HCT116 (cell line): ENCODE measurements at regions not wholly inside any gene's neighbourhood (a gene's known extent, or its start where the extent isn't known, plus 50 kb on each side); places are given as distances from the start of the nearest gene placed in this dataset.

Source experiments
- ATAC-seq: fragments of 200-7000 bp; cut with Tn5 transposase; 2 replicates; pipeline ENCODE4 v1.9.1; 2020; ENCODE audit warnings: mild to moderate bottlenecking, moderate library complexity
- BruUV-seq: library from RNA; stranded (reverse); fragments of 400-500 nt; replicated peaks from 2 replicates; lab custom pipeline; 2021; lab: Mats Ljungman, UMichigan
- CTCF ChIA-PET: fragments of 300-600 bp; sonication (Branson Sonifier 250); formaldehyde crosslinking; loops from one replicate; lab custom pipeline; 2021; ENCODE audit warnings: antibody characterized with exemption; lab: Charles Lee
- POLR2A ChIA-PET: fragments of 300-600, 350-600 bp; sonication (Branson Sonifier 250); formaldehyde crosslinking; loops from one replicate; lab custom pipeline; 2021; ENCODE audit warnings: antibody characterized with exemption; lab: Charles Lee
- RAD21 ChIA-PET, 2 experiments: fragments of 300-600 bp; sonication (Branson Sonifier 250); formaldehyde crosslinking; loops; one replicate each; lab custom pipeline; 2023; ENCODE audit warnings: low total read pairs in 2 of 2; ENCODE audit not compliant: uncharacterized antibody in 2 of 2, unreplicated experiment in 2 of 2, low non-redundant PET in 1 of 2; lab: Charles Lee
- DNase-seq: peaks from one replicate; pipeline ENCODE4 v3.0.0-alpha.2; 2010; ENCODE audit warnings: low read depth, low spot score
- H2AFZ ChIP-seq: fragments of 200-600 bp; shearing (Covaris generic), sonication (generic); 2 replicates; pipeline ENCODE4 v1.6.1; 2017; ENCODE audit warnings: low read depth, mixed run types, mixed read lengths, antibody characterized with exemption, low read length; ENCODE audit not compliant: poor library complexity, severe bottlenecking
- H3K27ac ChIP-seq: 2 replicates; pipeline ENCODE4 v1.5.1; 2012; ENCODE audit warnings: low read depth, low read length
- H3K27me3 ChIP-seq: fragments of 200-600 bp; sonication (generic); 2 replicates; pipeline ENCODE4 v1.6.1; 2016; ENCODE audit warnings: mixed run types, low read length, mixed read lengths; ENCODE audit not compliant: insufficient read depth
- H3K36me3 ChIP-seq, 2 experiments: fragments of 200-500 bp in 1 of 2; fragments of 200-600 bp in 1 of 2; sonication (Bioruptor generic) in 1 of 2; sonication (generic) in 1 of 2; 2 replicates each; pipeline versions ENCODE4 v1.5.1 to v1.6.1; 2014 to 2016; ENCODE audit warnings: low read length in 2 of 2, inconsistent platforms in 1 of 2, mixed read lengths in 1 of 2, mixed run types in 1 of 2; ENCODE audit not compliant: insufficient read depth in 2 of 2, control insufficient read depth in 1 of 2
- H3K4me1 ChIP-seq, 2 experiments: fragments of 200-600 bp in 1 of 2; sonication (generic) in 1 of 2; 2 replicates each; pipeline versions ENCODE4 v1.5.1 to v1.6.1; 2012 to 2017; ENCODE audit warnings: low read length in 2 of 2, inconsistent platforms in 1 of 2, mild to moderate bottlenecking in 1 of 2, mixed read lengths in 1 of 2, mixed run types in 1 of 2, moderate library complexity in 1 of 2; ENCODE audit not compliant: insufficient read depth in 2 of 2, control insufficient read depth in 1 of 2
- H3K4me2 ChIP-seq: fragments of 200-600 bp; sonication (generic); 2 replicates; pipeline ENCODE4 v1.6.1; 2017; ENCODE audit warnings: mixed run types, low read length, mixed read lengths
- H3K4me3 ChIP-seq, 2 experiments: fragments of 200-600 bp in 1 of 2; sonication (generic) in 1 of 2; replicated peaks in 1 of 2; 2 replicates each; pipeline ENCODE4 v1.5.1; 2011 to 2016; ENCODE audit warnings: low read length in 2 of 2, control low read depth in 1 of 2, low read depth in 1 of 2, mild to moderate bottlenecking in 1 of 2, mixed read lengths in 1 of 2, mixed run types in 1 of 2
- H3K79me2 ChIP-seq: fragments of 200-600 bp; sonication (generic); 2 replicates; pipeline ENCODE4 v1.6.1; 2017; ENCODE audit warnings: mild to moderate bottlenecking, mixed run types, low read length, moderate library complexity, mixed read lengths; ENCODE audit not compliant: insufficient read depth
- H3K9ac ChIP-seq: fragments of 200-600 bp; sonication (generic); 2 replicates; pipeline ENCODE4 v1.6.1; 2016; ENCODE audit warnings: low read length, mixed read lengths
- H3K9me2 ChIP-seq: fragments of 200-600 bp; sonication (generic), shearing (Covaris generic); 2 replicates; pipeline ENCODE4 v1.6.1; 2017; ENCODE audit warnings: mixed run types, mild to moderate bottlenecking, moderate library complexity; ENCODE audit not compliant: insufficient read depth
- H3K9me3 ChIP-seq, 2 experiments: fragments of 200-500 bp in 1 of 2; fragments of 200-600 bp in 1 of 2; sonication (Bioruptor generic) in 1 of 2; sonication (generic) in 1 of 2; 2 replicates each; pipeline ENCODE4 v1.6.1; 2014 to 2017; ENCODE audit warnings: low read length in 2 of 2, mixed read lengths in 2 of 2, inconsistent platforms in 1 of 2, low read depth in 1 of 2, mild to moderate bottlenecking in 1 of 2, mixed run types in 1 of 2, moderate library complexity in 1 of 2; ENCODE audit not compliant: control insufficient read depth in 1 of 2, insufficient read depth in 1 of 2
- H4K20me1 ChIP-seq: fragments of 200-600 bp; sonication (generic), shearing (Covaris generic); 2 replicates; pipeline ENCODE4 v1.6.1; 2017; ENCODE audit warnings: mixed run types, mild to moderate bottlenecking, moderate library complexity; ENCODE audit not compliant: insufficient read depth
- ATF3 ChIP-seq: IDR thresholded peaks from 2 replicates; pipeline ENCODE4 v1.6.1; 2012
- CBX3 ChIP-seq: IDR thresholded peaks from 2 replicates; pipeline ENCODE4 v1.6.1; 2012; ENCODE audit warnings: low read depth
- CEBPB ChIP-seq: IDR thresholded peaks from 2 replicates; pipeline ENCODE4 v1.6.1; 2012; ENCODE audit warnings: low read depth
- CTCF ChIP-seq, 3 experiments: fragments of 200-600 bp in 1 of 3; sonication (generic) in 1 of 3; IDR thresholded peaks in 2 of 3; conservative IDR thresholded peaks in 1 of 3; 2 replicates each; pipeline ENCODE4 v1.5.1; 2012 to 2017; ENCODE audit warnings: low read depth in 2 of 3, low read length in 2 of 3, antibody characterized with exemption in 1 of 3, borderline replicate concordance in 1 of 3, control low read depth in 1 of 3, mild to moderate bottlenecking in 1 of 3, mixed read lengths in 1 of 3, mixed run types in 1 of 3, moderate library complexity in 1 of 3; ENCODE audit not compliant: insufficient read depth in 1 of 3
- EZH2phosphoT487 ChIP-seq: fragments of 200-600 bp; IDR thresholded peaks from 2 replicates; pipeline ENCODE4 v1.6.1; 2018; ENCODE audit warnings: antibody characterized with exemption, borderline replicate concordance
- JUND ChIP-seq: IDR thresholded peaks from 2 replicates; pipeline ENCODE4 v1.6.1; 2012
- MAX ChIP-seq: IDR thresholded peaks from 2 replicates; pipeline ENCODE4 v1.6.1; 2012
- SIN3A ChIP-seq: IDR thresholded peaks from 2 replicates; pipeline ENCODE4 v1.6.1; 2012; ENCODE audit warnings: low read depth
- SRF ChIP-seq: IDR thresholded peaks from 2 replicates; pipeline ENCODE4 v1.6.1; 2012; ENCODE audit warnings: low read depth
- YY1 ChIP-seq: IDR thresholded peaks from 2 replicates; pipeline ENCODE4 v1.6.1; 2011; ENCODE audit warnings: low read length, low read depth, moderate library complexity, mild to moderate bottlenecking; ENCODE audit not compliant: insufficient replicate concordance; ENCODE audit errors: extremely low read depth
- ZNF274 ChIP-seq: fragments of 200-500 bp; sonication (Bioruptor generic); IDR thresholded peaks from 2 replicates; pipeline ENCODE4 v1.6.1; 2014; ENCODE audit warnings: mild to moderate bottlenecking, low read depth, low read length, inconsistent platforms
- intact Hi-C: fragments of 100-400 bp; cut with micrococcal nuclease; formaldehyde crosslinking; loops from 2 replicates; pipeline ENCODE4 v1.10.0; 2022

GRCh38 chr1:213399695-213400094 lies 348.7 kb downstream of the RPS6KC1 start (continued):
- TF ChIP-seq YY1 (no peak), CEBPB (no peak), CTCF (IDR thresholded peaks at IDR 0.05 in 2 of 3, conservative IDR thresholded peaks at IDR 0.05 in 1 of 3; ENCODE audit: borderline replicate concordance in 1 of 3, insufficient read depth in 1 of 3, low read depth in 2 of 3, low read length in 2 of 3) (no peak), CBX3 (no peak), ATF3 (no peak)

- H3K9ac ChIP-seq, result no peak overlapping the region
- TF ChIP-seq YY1, result no peak
- TF ChIP-seq SIN3A, result no peak
- TF ChIP-seq EZH2phosphoT487, result no peak
- TF ChIP-seq ZNF274, result no peak
- TF ChIP-seq SRF, result no peak
- TF ChIP-seq MAX, result no peak
- no peak for TF ChIP-seq CEBPB
- no peak for TF ChIP-seq JUND
- TF ChIP-seq, all 23 proteins: peak for 0
- peaks cover 3% of the 10 kb centered on the region; the same call in 1 of the 2 replicates for H3K27me3 ChIP-seq
- no peaks in the 10 kb centered on the region for H3K9me2 ChIP-seq
- intact Hi-C loops, result no loop called here
- ATAC-seq (no peak), DNase-seq (no peak)
- ChIA-PET POLR2A (no interaction called here), RAD21 (no interaction called here), CTCF (no interaction called here)
- no peaks in the 10 kb centered on the region for H3K4me1 ChIP-seq
- H4K20me1 ChIP-seq, result no peaks in the 10 kb centered on the region
- no TSS peak for BruUV-seq
- H2AFZ ChIP-seq, result no peak overlapping the region
- H3K79me2 ChIP-seq, result no peaks in the 10 kb centered on the region
- H3K4me2 ChIP-seq, result no peak overlapping the region
- H3K27ac ChIP-seq, result no peak overlapping the region
- H3K36me3 ChIP-seq, result no peaks in the 10 kb centered on the region
- H3K4me3 ChIP-seq, result no peak overlapping the region
- H3K9me3 ChIP-seq, result no peaks in the 10 kb centered on the region
Measured at GRCh38 chr1:213409208-213409631, 358.2 kb downstream of the RPS6KC1 start.
